SU-DHL-6 (cell line): ENCODE measurements at regions not wholly inside any gene's neighbourhood (a gene's known extent, or its start where the extent isn't known, plus 50 kb on each side); places are given as distances from the start of the nearest gene placed in this dataset.

Source experiments
- H2AFZ ChIP-seq: fragments of 200-600 bp; sonication (generic); 2 replicates; pipeline ENCODE4 v1.6.1; 2014; ENCODE audit warnings: low read depth, mild to moderate bottlenecking, moderate library complexity, mixed read lengths, antibody characterized with exemption, low read length; ENCODE audit not compliant: severe bottlenecking
- H3F3A ChIP-seq: fragments of 200-600 bp; shearing (Covaris generic); 2 replicates; pipeline ENCODE4 v1.6.0; 2016; ENCODE audit warnings: antibody characterized with exemption, mild to moderate bottlenecking; ENCODE audit not compliant: insufficient read depth
- H3K27ac ChIP-seq: fragments of 200-600 bp; sonication (generic); 2 replicates; pipeline ENCODE4 v1.5.1; 2016; ENCODE audit warnings: low read depth, mild to moderate bottlenecking, low read length, moderate library complexity, mixed read lengths
- H3K27me3 ChIP-seq: fragments of 200-600 bp; sonication (generic), shearing (Covaris generic); 2 replicates; pipeline ENCODE4 v1.6.0; 2014; ENCODE audit warnings: mild to moderate bottlenecking, low read length
- H3K36me3 ChIP-seq: fragments of 200-600 bp; sonication (generic); 2 replicates; pipeline ENCODE4 v1.6.1; 2014; ENCODE audit warnings: mild to moderate bottlenecking, low read length, mixed read lengths
- H3K4me2 ChIP-seq: fragments of 300-600, 200-600 bp; shearing (Covaris generic), sonication (generic); 2 replicates; pipeline ENCODE4 v1.6.0; 2014; ENCODE audit warnings: low read length, low read depth, mild to moderate bottlenecking; ENCODE audit not compliant: poor library complexity, severe bottlenecking
- H3K4me3 ChIP-seq: fragments of 200-600 bp; sonication (generic); 2 replicates; pipeline ENCODE4 v1.5.1; 2014; ENCODE audit warnings: antibody characterized with exemption, low read length, mild to moderate bottlenecking, mixed read lengths; ENCODE audit not compliant: insufficient read depth, poor library complexity, severe bottlenecking
- H3K79me2 ChIP-seq: fragments of 200-600 bp; sonication (generic); 2 replicates; pipeline ENCODE4 v1.6.1; 2014; ENCODE audit warnings: mild to moderate bottlenecking, low read length, moderate library complexity; ENCODE audit not compliant: insufficient read depth
- H3K9ac ChIP-seq: fragments of 200-600 bp; sonication (generic); 2 replicates; pipeline ENCODE4 v1.7.0; 2014; ENCODE audit warnings: mild to moderate bottlenecking, low read length
- H3K9me2 ChIP-seq: fragments of 200-600 bp; sonication (generic); replicated peaks from 2 replicates; pipeline ENCODE4 v1.6.1; 2014; ENCODE audit warnings: low read length; ENCODE audit not compliant: insufficient read depth
- H3K9me3 ChIP-seq: fragments of 200-600 bp; sonication (generic); 2 replicates; pipeline ENCODE4 v1.6.1; 2014; ENCODE audit warnings: low read length, mixed read lengths; ENCODE audit not compliant: insufficient read depth
- H4K20me1 ChIP-seq: fragments of 200-600 bp; sonication (generic); 2 replicates; pipeline ENCODE4 v1.6.1; 2014; ENCODE audit warnings: low read depth, mild to moderate bottlenecking, antibody characterized with exemption, low read length, moderate library complexity, mixed read lengths
- CTCF ChIP-seq: fragments of 200-600 bp; sonication (generic); IDR thresholded peaks from one replicate; pipeline ENCODE4 v1.5.1; 2017; ENCODE audit warnings: antibody characterized with exemption, mild to moderate bottlenecking, low read length, moderate library complexity; ENCODE audit not compliant: insufficient read depth, poor library complexity, severe bottlenecking
- EZH2phosphoT487 ChIP-seq: fragments of 200-600 bp; sonication (generic), shearing (Covaris generic); conservative IDR thresholded peaks from 2 replicates; pipeline ENCODE4 v1.6.1; 2018; ENCODE audit warnings: mild to moderate bottlenecking, antibody characterized with exemption, low read length, moderate library complexity, mixed read lengths

- Histone ChIP-seq H4K20me1 (no peaks in the 10 kb centered on the region), H3K9me2 (no peaks in the 10 kb centered on the region), H3K9ac (no peak overlapping the region), H3K9me3 (no peaks in the 10 kb centered on the region), H3F3A (no peaks in the 10 kb centered on the region), H3K36me3 (no peaks in the 10 kb centered on the region), H2AFZ (no peak overlapping the region), H3K79me2 (no peaks in the 10 kb centered on the region), H3K27me3 (no peaks in the 10 kb centered on the region), H3K4me3 (no peak overlapping the region), H3K4me2 (no peak overlapping the region), H3K27ac (no peak overlapping the region)
- no peak for TF ChIP-seq CTCF
Measured at GRCh38 chr1:200250469-200250868, 159.4 kb downstream of the ZNF281 start.

DNA sequence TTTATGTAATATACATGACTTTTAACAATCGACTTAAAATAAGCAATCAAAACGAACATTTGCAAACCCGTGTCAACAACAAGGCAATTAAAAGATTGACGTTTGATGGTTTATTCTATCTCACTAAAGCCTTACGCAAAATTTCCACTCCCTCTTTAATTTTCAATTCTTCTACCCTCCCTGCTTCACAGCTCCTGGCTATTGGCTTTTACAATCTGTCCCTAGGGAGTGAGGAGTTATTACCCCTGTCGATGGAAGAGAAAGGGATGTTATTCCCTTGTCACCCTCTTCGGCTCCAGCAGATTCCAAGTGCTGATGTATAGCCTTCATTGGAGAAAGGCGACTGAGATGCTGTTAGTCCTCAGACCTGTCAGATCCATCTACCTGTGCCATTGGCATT lies 161.3 kb downstream of the ZNF281 start:
- no peak overlapping the region for H3K4me3 ChIP-seq
- no peaks in the 10 kb centered on the region for H3F3A ChIP-seq
- H3K9ac ChIP-seq, result no peak overlapping the region
- H3K27ac ChIP-seq, result no peak overlapping the region
- H4K20me1 ChIP-seq, result no peaks in the 10 kb centered on the region
- no peak overlapping the region for H2AFZ ChIP-seq
- H3K9me3 ChIP-seq, result no peaks in the 10 kb centered on the region
- no peaks in the 10 kb centered on the region for H3K36me3 ChIP-seq
- H3K9me2 ChIP-seq, result no peaks in the 10 kb centered on the region
- no peaks in the 10 kb centered on the region for H3K27me3 ChIP-seq
- H3K4me2 ChIP-seq, result no peak overlapping the region
- H3K79me2 ChIP-seq, result no peaks in the 10 kb centered on the region
- TF ChIP-seq CTCF, result no peak
- TF ChIP-seq EZH2phosphoT487, result no peak

DNA sequence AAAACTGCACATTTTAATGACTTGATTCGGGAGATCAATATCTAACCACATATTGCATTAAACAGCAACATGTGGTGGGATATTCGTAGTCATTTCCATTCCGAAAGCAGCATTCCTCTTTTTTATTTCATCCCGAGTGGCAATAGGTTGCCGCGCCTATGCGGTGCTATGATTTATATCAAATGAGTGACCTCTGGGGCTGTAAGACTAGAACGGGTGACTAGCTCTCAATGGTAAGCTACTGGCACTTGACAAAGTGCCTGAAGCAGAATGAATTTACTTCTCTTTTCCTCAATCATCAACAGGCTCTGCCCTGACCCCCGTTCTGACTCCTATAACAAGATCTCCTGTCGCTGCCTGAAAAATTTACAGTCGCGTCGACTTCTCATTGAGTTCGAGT lies 162.3 kb downstream of the ZNF281 start:
- Histone ChIP-seq H4K20me1 (no peaks in the 10 kb centered on the region), H3K27me3 (no peaks in the 10 kb centered on the region), H3K27ac (no peak overlapping the region), H3K9ac (no peak overlapping the region), H2AFZ (no peak overlapping the region), H3F3A (no peaks in the 10 kb centered on the region), H3K9me3 (no peaks in the 10 kb centered on the region), H3K9me2 (no peaks in the 10 kb centered on the region), H3K4me3 (no peak overlapping the region), H3K4me2 (no peak overlapping the region), H3K79me2 (no peaks in the 10 kb centered on the region), H3K36me3 (no peaks in the 10 kb centered on the region)
- TF ChIP-seq EZH2phosphoT487 (no peak), CTCF (no peak)

GRCh38 chr1:200245473-200245872 lies 164.4 kb downstream of the ZNF281 start:
- H3K27me3 ChIP-seq, result no peaks in the 10 kb centered on the region
- TF ChIP-seq EZH2phosphoT487 (no peak), CTCF (no peak)
- no peak overlapping the region for H2AFZ ChIP-seq
- H3K9me2 ChIP-seq, result no peaks in the 10 kb centered on the region
- no peaks in the 10 kb centered on the region for H3F3A ChIP-seq
- H3K27ac ChIP-seq, result no peak overlapping the region
- H4K20me1 ChIP-seq, result no peaks in the 10 kb centered on the region
- H3K79me2 ChIP-seq, result no peaks in the 10 kb centered on the region
- H3K9me3 ChIP-seq, result no peaks in the 10 kb centered on the region
- H3K4me3 ChIP-seq, result no peak overlapping the region
- no peak overlapping the region for H3K4me2 ChIP-seq
- no peak overlapping the region for H3K9ac ChIP-seq
- H3K36me3 ChIP-seq, result no peaks in the 10 kb centered on the region
